GM23338 (cell line): ENCODE measurements at regions not wholly inside any gene's neighbourhood (a gene's known extent, or its start where the extent isn't known, plus 50 kb on each side); places are given as distances from the start of the nearest gene placed in this dataset.
A peak's percentile ranks its signal among the peaks of the same experiment; 100 is the strongest.

Experiments
- ATAC-seq: fragments of 200-7000 bp; cut with Tn5 transposase; 3 replicates; pipeline ENCODE4 v1.9.1; 2020
- DNase-seq: peaks from one replicate; pipeline ENCODE4 v3.0.0-alpha.2; 2015; ENCODE audit warnings: low spot score
- H2AFZ ChIP-seq: fragments of 200-600 bp; sonication (generic); 2 replicates; pipeline ENCODE4 v1.8.0; 2016; ENCODE audit warnings: antibody characterized with exemption, mild to moderate bottlenecking, moderate library complexity
- H3F3A ChIP-seq: fragments of 200-600 bp; sonication (generic); replicated peaks from 2 replicates; pipeline ENCODE4 v1.8.0; 2017; ENCODE audit warnings: antibody characterized with exemption, mixed run types, low read depth
- H3K27ac ChIP-seq: fragments of 200-600 bp; sonication (generic); 2 replicates; pipeline ENCODE4 v1.6.1; 2016; ENCODE audit warnings: low read depth
- H3K27me3 ChIP-seq: fragments of 200-600 bp; sonication (generic); 2 replicates; pipeline ENCODE4 v1.8.0; 2016; ENCODE audit warnings: mild to moderate bottlenecking, mixed run types, moderate library complexity; ENCODE audit not compliant: insufficient read depth
- H3K36me3 ChIP-seq: fragments of 200-600 bp; sonication (generic); 2 replicates; pipeline ENCODE4 v1.8.0; 2016; ENCODE audit warnings: mild to moderate bottlenecking; ENCODE audit not compliant: insufficient read depth
- H3K4me1 ChIP-seq: fragments of 200-600 bp; sonication (generic); 2 replicates; pipeline ENCODE4 v1.8.0; 2016; ENCODE audit warnings: mild to moderate bottlenecking, moderate library complexity; ENCODE audit not compliant: insufficient read depth
- H3K4me2 ChIP-seq: fragments of 200-600 bp; sonication (generic); 2 replicates; pipeline ENCODE4 v1.7.1; 2017; ENCODE audit warnings: mixed run types
- H3K4me3 ChIP-seq: fragments of 200-600 bp; sonication (generic); 2 replicates; pipeline ENCODE4 v1.6.1; 2016; ENCODE audit warnings: mixed run types
- H3K79me2 ChIP-seq: fragments of 200-600 bp; sonication (generic); replicated peaks from 2 replicates; pipeline ENCODE4 v1.8.0; 2017; ENCODE audit warnings: mild to moderate bottlenecking; ENCODE audit not compliant: insufficient read depth
- H3K9me2 ChIP-seq: fragments of 200-600 bp; sonication (generic); 2 replicates; pipeline ENCODE4 v1.8.0; 2017; ENCODE audit not compliant: insufficient read depth
- H4K20me1 ChIP-seq: fragments of 200-600 bp; sonication (generic); replicated peaks from 2 replicates; pipeline ENCODE4 v1.8.0; 2017; ENCODE audit warnings: mild to moderate bottlenecking; ENCODE audit not compliant: insufficient read depth
- H3K27ac Mint-ChIP-seq: 2 replicates; pipeline ENCODE4 v1.8.0; 2020; ENCODE audit warnings: inconsistent platforms, mild to moderate bottlenecking, moderate library complexity, mixed read lengths
- H3K27me3 Mint-ChIP-seq: 3 replicates; pipeline ENCODE4 v1.8.0; 2022; ENCODE audit warnings: low read depth, mild to moderate bottlenecking, moderate library complexity, mixed read lengths, inconsistent platforms; ENCODE audit not compliant: insufficient read depth, poor library complexity
- H3K36me3 Mint-ChIP-seq: 3 replicates; pipeline ENCODE4 v1.8.0; 2021; ENCODE audit warnings: low read depth, mild to moderate bottlenecking, inconsistent platforms, moderate library complexity, mixed read lengths
- H3K4me1 Mint-ChIP-seq: 3 replicates; pipeline ENCODE4 v1.8.0; 2020; ENCODE audit warnings: mild to moderate bottlenecking, inconsistent platforms, mixed read lengths
- H3K4me3 Mint-ChIP-seq: 3 replicates; pipeline ENCODE4 v1.8.0; 2021; ENCODE audit warnings: moderate library complexity, mild to moderate bottlenecking, inconsistent platforms, mixed read lengths
- H3K9me3 Mint-ChIP-seq: 3 replicates; pipeline ENCODE4 v1.8.0; 2020; ENCODE audit warnings: moderate library complexity, mild to moderate bottlenecking, inconsistent platforms, mixed read lengths
- CREB1 ChIP-seq: fragments of 250-450 bp; sonication (Bioruptor Pico); IDR thresholded peaks from 2 replicates; pipeline ENCODE4 v1.5.0; 2020; ENCODE audit warnings: low read depth, mild to moderate bottlenecking, moderate library complexity
- ETS1 ChIP-seq: IDR thresholded peaks from 2 replicates; pipeline ENCODE4 v1.6.1; 2016; ENCODE audit warnings: antibody characterized with exemption
- EZH2 ChIP-seq: fragments of 200-600 bp; sonication (generic); IDR thresholded peaks from one replicate; pipeline ENCODE4 v1.8.0; 2017; ENCODE audit warnings: antibody characterized with exemption, mild to moderate bottlenecking, low read depth; ENCODE audit not compliant: unreplicated experiment
- EZH2phosphoT487 ChIP-seq: fragments of 200-600 bp; sonication (generic); IDR thresholded peaks from one replicate; pipeline ENCODE4 v1.8.1; 2018; ENCODE audit warnings: antibody characterized with exemption; ENCODE audit not compliant: unreplicated experiment
- JUNB ChIP-seq: IDR thresholded peaks from one replicate; pipeline ENCODE4 v1.6.1; 2016; ENCODE audit warnings: antibody characterized with exemption; ENCODE audit not compliant: unreplicated experiment
- NANOG ChIP-seq: IDR thresholded peaks from 2 replicates; pipeline ENCODE4 v1.6.1; 2016; ENCODE audit warnings: antibody characterized with exemption, borderline replicate concordance
- POLR2AphosphoS5 ChIP-seq: IDR thresholded peaks from 2 replicates; pipeline ENCODE4 v1.6.1; 2016; ENCODE audit warnings: antibody characterized with exemption, low read depth
- REST ChIP-seq: IDR thresholded peaks from one replicate; pipeline ENCODE4 v1.6.1; 2018; ENCODE audit warnings: antibody characterized with exemption; ENCODE audit not compliant: unreplicated experiment
- STAT1 ChIP-seq: IDR thresholded peaks from one replicate; pipeline ENCODE4 v1.6.1; 2016; ENCODE audit warnings: antibody characterized with exemption; ENCODE audit not compliant: unreplicated experiment
- ZNF114 ChIP-seq: fragments of 250-450 bp; sonication (Bioruptor Pico); IDR thresholded peaks from 2 replicates; pipeline ENCODE4 v1.5.0; 2020; ENCODE audit warnings: mild to moderate bottlenecking, moderate library complexity
- ZNF331 ChIP-seq: fragments of 250-450 bp; sonication (Bioruptor Pico); IDR thresholded peaks from 2 replicates; pipeline ENCODE4 v1.5.0; 2020; ENCODE audit warnings: low read depth, mild to moderate bottlenecking, moderate library complexity
- TF ChIP-seq, protein P1 (sequence below), 2 experiments: fragments of 200-600 bp in 1 of 2; sonication (generic) in 1 of 2; conservative IDR thresholded peaks; 2 replicates each; pipeline versions ENCODE4 v1.5.1 to v1.6.1; 2016 to 2017; ENCODE audit warnings: antibody characterized with exemption in 2 of 2, low read depth in 2 of 2, mild to moderate bottlenecking in 2 of 2, moderate library complexity in 1 of 2

GRCh38 chr12:28991626-28992025, 157.5 kb upstream of the FAR2 start (continued):
- no peak for TF ChIP-seq STAT1
- TF ChIP-seq ZNF114, result no peak
- no peak for TF ChIP-seq REST
- TF ChIP-seq, protein P1, sequence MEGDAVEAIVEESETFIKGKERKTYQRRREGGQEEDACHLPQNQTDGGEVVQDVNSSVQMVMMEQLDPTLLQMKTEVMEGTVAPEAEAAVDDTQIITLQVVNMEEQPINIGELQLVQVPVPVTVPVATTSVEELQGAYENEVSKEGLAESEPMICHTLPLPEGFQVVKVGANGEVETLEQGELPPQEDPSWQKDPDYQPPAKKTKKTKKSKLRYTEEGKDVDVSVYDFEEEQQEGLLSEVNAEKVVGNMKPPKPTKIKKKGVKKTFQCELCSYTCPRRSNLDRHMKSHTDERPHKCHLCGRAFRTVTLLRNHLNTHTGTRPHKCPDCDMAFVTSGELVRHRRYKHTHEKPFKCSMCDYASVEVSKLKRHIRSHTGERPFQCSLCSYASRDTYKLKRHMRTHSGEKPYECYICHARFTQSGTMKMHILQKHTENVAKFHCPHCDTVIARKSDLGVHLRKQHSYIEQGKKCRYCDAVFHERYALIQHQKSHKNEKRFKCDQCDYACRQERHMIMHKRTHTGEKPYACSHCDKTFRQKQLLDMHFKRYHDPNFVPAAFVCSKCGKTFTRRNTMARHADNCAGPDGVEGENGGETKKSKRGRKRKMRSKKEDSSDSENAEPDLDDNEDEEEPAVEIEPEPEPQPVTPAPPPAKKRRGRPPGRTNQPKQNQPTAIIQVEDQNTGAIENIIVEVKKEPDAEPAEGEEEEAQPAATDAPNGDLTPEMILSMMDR (conservative IDR thresholded peaks at IDR 0.05; ENCODE audit: low read depth in 2 of 2), result no peak
- TF ChIP-seq CREB1 (CRISPR knock-in tag), result no peak
- TF ChIP-seq ETS1, result no peak

DNA sequence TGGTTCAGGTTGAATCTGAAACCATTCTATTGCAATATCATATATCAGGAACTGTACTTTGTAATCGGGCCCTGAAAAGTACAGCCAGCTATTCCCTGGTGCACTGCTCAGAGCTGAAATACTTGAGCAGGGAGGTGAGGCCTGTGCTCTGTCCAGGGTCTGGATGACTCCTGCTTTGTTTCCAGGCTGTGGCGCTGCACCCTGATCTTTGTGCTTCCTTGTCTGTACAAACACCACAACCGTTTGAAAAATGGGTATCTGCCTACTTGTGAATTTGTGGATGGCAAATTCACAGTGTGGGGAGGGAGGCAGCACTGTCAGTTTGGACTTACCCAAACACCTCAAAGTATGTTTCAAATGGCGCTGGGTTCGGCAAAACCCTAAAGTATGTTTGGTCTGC, 155.4 kb upstream of the FAR2 start:
- TF ChIP-seq ZNF114 (no peak), REST (peak; percentile 38), JUNB (no peak), EZH2 (no peak), NANOG (no peak), POLR2AphosphoS5 (no peak), CREB1 (CRISPR knock-in tag) (no peak), EZH2phosphoT487 (no peak), STAT1 (no peak), ETS1 (no peak), ZNF331 (no peak)
- TF ChIP-seq, protein P1 (conservative IDR thresholded peaks at IDR 0.05; ENCODE audit: low read depth in 2 of 2), result 0 out of 4 replicates have a peak, but pooled peaks of 1 of the 2 experiments have one; percentile 2
- H3K36me3 Mint-ChIP-seq, result no peaks in the 10 kb centered on the region
- Histone ChIP-seq H2AFZ (peak overlapping the region; percentile 77; the same call in 1 of the 2 replicates), H4K20me1 (no peaks in the 10 kb centered on the region), H3K27me3 (no peaks in the 10 kb centered on the region), H3K9me2 (no peaks in the 10 kb centered on the region), H3F3A (no peaks in the 10 kb centered on the region), H3K27ac (no peak overlapping the region), H3K4me1 (no peaks in the 10 kb centered on the region), H3K4me3 (no peak overlapping the region), H3K36me3 (no peaks in the 10 kb centered on the region), H3K4me2 (no peak overlapping the region), H3K79me2 (no peaks in the 10 kb centered on the region)
- no peak overlapping the region for H3K4me3 Mint-ChIP-seq
- no peak for DNase-seq
- peak overlapping the region; percentile 24; the same call in 1 of the 2 replicates for H3K27ac Mint-ChIP-seq
- ATAC-seq, result no peak; the same call in 2 of the 3 replicates
- H3K27me3 Mint-ChIP-seq, result no peaks in the 10 kb centered on the region
- H3K4me1 Mint-ChIP-seq, result no peaks in the 10 kb centered on the region; the same call in 2 of the 3 replicates
- H3K9me3 Mint-ChIP-seq, result no peaks in the 10 kb centered on the region
